VCaP (cell line): ENCODE measurements at regions not wholly inside any gene's neighbourhood (a gene's known extent, or its start where the extent isn't known, plus 50 kb on each side); places are given as distances from the start of the nearest gene placed in this dataset.

Experiments used
- H3K27ac ChIP-seq: fragments of 450-650 bp; 2 replicates; pipeline ENCODE4 v1.5.1; 2017
- CTCF ChIP-seq: fragments of 450-650 bp; conservative IDR thresholded peaks from 2 replicates; pipeline ENCODE4 v1.5.1; 2017; ENCODE audit warnings: mild to moderate bottlenecking, moderate library complexity

- TF ChIP-seq CTCF = no peak
- no peak overlapping the region for H3K27ac ChIP-seq
Measured at GRCh38 chr2:64704161-64704560, 50.4 kb upstream of the SERTAD2 start.

- no peak for TF ChIP-seq CTCF
- H3K27ac ChIP-seq = no peak overlapping the region
Measured at GRCh38 chr2:64704996-64705395, 51.3 kb upstream of the SERTAD2 start.

- TF ChIP-seq CTCF = no peak
- no peak overlapping the region for H3K27ac ChIP-seq
Measured at GRCh38 chr2:64707276-64707675, 53.6 kb upstream of the SERTAD2 start.

GRCh38 chr2:64708829-64709228 lies 55.1 kb upstream of the SERTAD2 start:
- TF ChIP-seq CTCF = no peak
- no peak overlapping the region for H3K27ac ChIP-seq

GRCh38 chr2:64711252-64711800 lies 57.6 kb upstream of the SERTAD2 start:
- no peak overlapping the region for H3K27ac ChIP-seq
- no peak for TF ChIP-seq CTCF

GRCh38 chr2:64713686-64714085 lies 60.0 kb upstream of the SERTAD2 start:
- no peak overlapping the region for H3K27ac ChIP-seq

GRCh38 chr2:64716569-64716968 lies 62.9 kb upstream of the SERTAD2 start:
- H3K27ac ChIP-seq = no peak overlapping the region
- TF ChIP-seq CTCF = no peak

More at GRCh38 chr2:64713686-64714085, 60.0 kb upstream of the SERTAD2 start:
- TF ChIP-seq CTCF = no peak
